Upper lobe of right lung (tissue), 1 donor: ENCODE measurements at regions not wholly inside any gene's neighbourhood (a gene's known extent, or its start where the extent isn't known, plus 50 kb on each side); places are given as distances from the start of the nearest gene placed in this dataset.

Source experiments
- ATAC-seq: fragments of 200-7000 bp; cut with Tn5 transposase; one replicate; pipeline ENCODE4 v1.9.1; 2020; ENCODE audit warnings: mild to moderate bottlenecking, moderate library complexity
- DNase-seq: peaks from one replicate; pipeline ENCODE4 v3.0.0-alpha.2; 2020
- H3K27ac ChIP-seq: fragments of 200-600 bp; one replicate; pipeline ENCODE4 v1.8.0; 2022
- H3K27me3 ChIP-seq: fragments of 200-600 bp; one replicate; pipeline ENCODE4 v1.8.0; 2022; ENCODE audit warnings: mild to moderate bottlenecking
- H3K36me3 ChIP-seq: fragments of 200-600 bp; one replicate; pipeline ENCODE4 v1.8.0; 2022
- H3K4me1 ChIP-seq: fragments of 200-600 bp; one replicate; pipeline ENCODE4 v1.8.0; 2022
- H3K4me3 ChIP-seq: fragments of 200-600 bp; one replicate; pipeline ENCODE4 v1.8.0; 2022; ENCODE audit warnings: mild to moderate bottlenecking
- H3K9me3 ChIP-seq: fragments of 200-600 bp; one replicate; pipeline ENCODE4 v1.8.0; 2022
- CTCF ChIP-seq: fragments of 200-600 bp; IDR thresholded peaks from one replicate; pipeline ENCODE4 v1.8.0; 2022; ENCODE audit warnings: antibody characterized with exemption
- intact Hi-C: fragments of 100-400 bp; cut with DNase I; formaldehyde crosslinking; loops from one replicate; pipeline ENCODE4 v1.11.0; 2022
- donor health status: DM: no; HTN: yes; CAD: no; lungs with severe emphysema.

GRCh38 chr5:159851053-159851452, 65.2 kb upstream of the ADRA1B start:
- no peak for ATAC-seq
- H3K4me3 ChIP-seq: no peak overlapping the region

GRCh38 chr5:159854916-159855315, 61.4 kb upstream of the ADRA1B start:
- peaks cover 4% of the 10 kb centered on the region for H3K27me3 ChIP-seq
- ATAC-seq (no peak), DNase-seq (no peak)
- no peaks in the 10 kb centered on the region for H3K36me3 ChIP-seq
- intact Hi-C loops: no loop called here
- H3K4me1 ChIP-seq: no peaks in the 10 kb centered on the region
- no peaks in the 10 kb centered on the region for H3K9me3 ChIP-seq
- no peak overlapping the region for H3K4me3 ChIP-seq
- H3K27ac ChIP-seq: no peak overlapping the region
- no peak for TF ChIP-seq CTCF

More at GRCh38 chr5:159851053-159851452, 65.2 kb upstream of the ADRA1B start:
- intact Hi-C loops: no loop called here
- H3K27ac ChIP-seq: no peak overlapping the region
- no peaks in the 10 kb centered on the region for H3K9me3 ChIP-seq
- H3K4me1 ChIP-seq: no peaks in the 10 kb centered on the region
- no peaks in the 10 kb centered on the region for H3K36me3 ChIP-seq
- no peak for DNase-seq
- TF ChIP-seq CTCF: no peak
- H3K27me3 ChIP-seq: peaks cover 4% of the 10 kb centered on the region

GRCh38 chr5:159855476-159856191, 60.6 kb upstream of the ADRA1B start:
- DNase-seq (no peak), ATAC-seq (no peak)
- peaks cover 4% of the 10 kb centered on the region for H3K27me3 ChIP-seq
- no peak for TF ChIP-seq CTCF
- H3K4me1 ChIP-seq: no peaks in the 10 kb centered on the region
- H3K4me3 ChIP-seq: no peak overlapping the region
- no peaks in the 10 kb centered on the region for H3K36me3 ChIP-seq
- no peak overlapping the region for H3K27ac ChIP-seq
- H3K9me3 ChIP-seq: no peaks in the 10 kb centered on the region
- intact Hi-C loops: no loop called here

GRCh38 chr5:159858871-159859270, 57.4 kb upstream of the ADRA1B start:
- TF ChIP-seq CTCF: no peak
- Histone ChIP-seq H3K36me3 (no peaks in the 10 kb centered on the region), H3K27ac (no peak overlapping the region), H3K4me1 (no peaks in the 10 kb centered on the region), H3K27me3 (peaks cover 4% of the 10 kb centered on the region), H3K9me3 (no peaks in the 10 kb centered on the region), H3K4me3 (no peak overlapping the region)
- intact Hi-C loops: no loop called here
- no peak for ATAC-seq
- DNase-seq: no peak

- ATAC-seq (no peak), DNase-seq (no peak)
- no peaks in the 10 kb centered on the region for H3K27me3 ChIP-seq
- H3K9me3 ChIP-seq: no peaks in the 10 kb centered on the region
- H3K36me3 ChIP-seq: no peaks in the 10 kb centered on the region
- TF ChIP-seq CTCF: no peak
- H3K27ac ChIP-seq: no peak overlapping the region
- H3K4me1 ChIP-seq: no peaks in the 10 kb centered on the region
- no peak overlapping the region for H3K4me3 ChIP-seq
- intact Hi-C loops: no loop called here
Observed at GRCh38 chr5:159861086-159861485, 55.2 kb upstream of the ADRA1B start.
